Activated naive CD4-positive, alpha-beta T cell treated with Interleukin-2 at 50 U/mL for 16 hours (primary cell): ENCODE measurements at regions not wholly inside any gene's neighbourhood (a gene's known extent, or its start where the extent isn't known, plus 50 kb on each side); places are given as distances from the start of the nearest gene placed in this dataset.
"Not testable (repeated sequence)": the region's sequence is repeated elsewhere in the genome, so short reads cannot be mapped to it uniquely, and the experiment has no call there.

Experiments
- DNase-seq: peaks from one replicate; pipeline ENCODE4 v3.0.0-alpha.2; 2020

- DNase-seq, result no peak
These were observed 677.7 kb upstream of the CELF4 start for GRCh38 chr18:38243291-38243690.

- DNase-seq, result no peak
These were observed 676.1 kb upstream of the CELF4 start for GRCh38 chr18:38241736-38242135.

- DNase-seq, result no peak
These were observed 675.6 kb upstream of the CELF4 start for GRCh38 chr18:38241216-38241615.

- DNase-seq, result no peak
These were observed 674.0 kb upstream of the CELF4 start for GRCh38 chr18:38239606-38240005.

- no peak for DNase-seq
These were observed 672.2 kb upstream of the CELF4 start for GRCh38 chr18:38237796-38238195.

GRCh38 chr18:38221476-38222100 lies 656.0 kb upstream of the CELF4 start:
- no peak for DNase-seq

- no peak for DNase-seq
These were observed 633.4 kb upstream of the CELF4 start for GRCh38 chr18:38198956-38199355.

- DNase-seq, result no peak
These were observed 632.9 kb upstream of the CELF4 start for GRCh38 chr18:38198526-38198925.

- DNase-seq, result no peak
These were observed 620.9 kb upstream of the CELF4 start for GRCh38 chr18:38186491-38186890.

- no peak for DNase-seq
These were observed 609.0 kb upstream of the CELF4 start for GRCh38 chr18:38174594-38174993.

- no peak for DNase-seq
These were observed 608.6 kb upstream of the CELF4 start for GRCh38 chr18:38174173-38174572.

- DNase-seq, result no peak
These were observed 605.2 kb upstream of the CELF4 start for GRCh38 chr18:38170845-38171244.

- DNase-seq, result no peak
These were observed 602.0 kb upstream of the CELF4 start for GRCh38 chr18:38167623-38168022.

- not testable (repeated sequence) for DNase-seq
These were observed 587.5 kb upstream of the CELF4 start for GRCh38 chr18:38153116-38153515.

- DNase-seq, result no peak
These were observed 551.1 kb upstream of the CELF4 start for GRCh38 chr18:38116716-38117115.

- DNase-seq, result no peak
These were observed 549.6 kb upstream of the CELF4 start for GRCh38 chr18:38115201-38115600.

GRCh38 chr18:38087538-38087937 lies 521.9 kb upstream of the CELF4 start:
- DNase-seq, result no peak

GRCh38 chr18:38081516-38081915 lies 515.9 kb upstream of the CELF4 start:
- no peak for DNase-seq

- DNase-seq, result no peak
These were observed 511.6 kb upstream of the CELF4 start for GRCh38 chr18:38077229-38077628.

GRCh38 chr18:38076346-38077070 lies 510.9 kb upstream of the CELF4 start:
- no peak for DNase-seq

- no peak for DNase-seq
These were observed 508.8 kb upstream of the CELF4 start for GRCh38 chr18:38074298-38074876.

- no peak for DNase-seq
These were observed 502.2 kb upstream of the CELF4 start for GRCh38 chr18:38067821-38068220.

GRCh38 chr18:38067086-38067485 lies 501.5 kb upstream of the CELF4 start:
- DNase-seq, result no peak

- DNase-seq, result no peak
These were observed 487.4 kb upstream of the CELF4 start for GRCh38 chr18:38052879-38053590.
